ENCODE measurements at regions not wholly inside any gene's neighbourhood (a gene's known extent, or its start where the extent isn't known, plus 50 kb on each side); places are given as distances from the start of the nearest gene placed in this dataset.

DNA sequence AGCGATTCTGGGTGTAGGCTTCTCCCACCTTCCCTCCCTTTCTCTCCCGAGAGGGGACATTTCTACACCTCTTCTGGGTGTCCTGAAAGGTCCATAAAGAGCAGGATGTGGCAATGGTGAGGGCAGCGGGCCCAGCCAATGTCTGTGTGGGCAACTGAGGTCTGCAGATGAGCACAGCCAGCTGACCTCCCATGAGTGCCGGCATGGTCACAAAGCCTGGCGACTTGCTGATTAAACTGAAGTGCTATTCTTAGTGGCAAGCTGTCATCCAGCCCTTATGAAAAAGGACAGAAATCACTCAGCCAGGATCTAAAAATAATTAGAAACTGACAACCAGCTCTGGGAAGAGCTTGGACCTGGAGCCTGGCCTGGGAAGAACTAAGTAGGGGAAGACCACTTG is 124.3 kb upstream of the RGMA start:
- no peak overlapping the region for H3K4me3 ChIP-seq (ENCODE audit: low read depth, low read length)
- no peak for DNase-seq (ENCODE audit: low read depth)
- TF ChIP-seq, protein P1, sequence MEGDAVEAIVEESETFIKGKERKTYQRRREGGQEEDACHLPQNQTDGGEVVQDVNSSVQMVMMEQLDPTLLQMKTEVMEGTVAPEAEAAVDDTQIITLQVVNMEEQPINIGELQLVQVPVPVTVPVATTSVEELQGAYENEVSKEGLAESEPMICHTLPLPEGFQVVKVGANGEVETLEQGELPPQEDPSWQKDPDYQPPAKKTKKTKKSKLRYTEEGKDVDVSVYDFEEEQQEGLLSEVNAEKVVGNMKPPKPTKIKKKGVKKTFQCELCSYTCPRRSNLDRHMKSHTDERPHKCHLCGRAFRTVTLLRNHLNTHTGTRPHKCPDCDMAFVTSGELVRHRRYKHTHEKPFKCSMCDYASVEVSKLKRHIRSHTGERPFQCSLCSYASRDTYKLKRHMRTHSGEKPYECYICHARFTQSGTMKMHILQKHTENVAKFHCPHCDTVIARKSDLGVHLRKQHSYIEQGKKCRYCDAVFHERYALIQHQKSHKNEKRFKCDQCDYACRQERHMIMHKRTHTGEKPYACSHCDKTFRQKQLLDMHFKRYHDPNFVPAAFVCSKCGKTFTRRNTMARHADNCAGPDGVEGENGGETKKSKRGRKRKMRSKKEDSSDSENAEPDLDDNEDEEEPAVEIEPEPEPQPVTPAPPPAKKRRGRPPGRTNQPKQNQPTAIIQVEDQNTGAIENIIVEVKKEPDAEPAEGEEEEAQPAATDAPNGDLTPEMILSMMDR (conservative IDR thresholded peaks at IDR 0.05; ENCODE audit: low read depth, low read length), result no peak

DNA sequence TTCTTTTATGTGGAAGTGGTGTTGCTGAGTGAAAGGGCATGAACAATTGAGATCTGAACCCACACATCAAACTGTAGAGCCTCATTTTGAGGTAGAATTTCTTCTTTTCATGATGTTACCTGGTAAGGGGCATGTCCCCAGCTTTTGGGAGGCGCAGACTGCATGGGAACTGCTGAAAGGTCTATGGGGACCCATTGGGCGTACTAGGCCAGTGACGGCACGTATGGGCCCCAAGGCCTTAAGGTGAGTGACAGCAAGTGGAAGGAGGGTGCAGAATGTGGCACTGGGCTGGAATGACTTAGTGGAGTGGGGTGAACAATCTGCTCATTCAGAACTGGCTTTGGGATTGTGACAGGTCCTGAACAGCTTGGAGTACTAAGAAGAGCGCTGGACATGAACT is 123.6 kb upstream of the RGMA start:
- H3K4me3 ChIP-seq (ENCODE audit: low read depth, low read length), result no peak overlapping the region
- no peak for DNase-seq (ENCODE audit: low read depth)
- TF ChIP-seq, protein P1 (conservative IDR thresholded peaks at IDR 0.05; ENCODE audit: low read depth, low read length), result no peak

DNA sequence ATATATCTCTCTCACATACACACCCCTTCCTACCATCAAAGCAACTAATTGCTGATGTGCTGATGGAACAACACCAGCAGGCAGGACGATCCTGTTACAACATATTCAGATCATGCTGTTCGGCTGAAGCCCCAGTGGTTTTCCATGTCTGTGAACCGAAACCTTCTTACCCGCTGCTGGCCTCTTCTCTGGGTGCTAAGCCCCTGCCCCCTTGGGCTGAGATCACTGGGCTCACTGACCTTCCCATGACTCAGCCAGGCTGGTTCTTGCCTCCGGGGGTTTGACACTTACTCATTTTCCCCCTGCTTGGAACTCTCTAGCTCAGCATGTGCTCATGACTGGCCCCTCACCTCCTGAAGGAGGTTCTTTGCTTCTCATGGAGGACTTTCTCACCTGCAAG is 122.0 kb upstream of the RGMA start:
- TF ChIP-seq, protein P1 (conservative IDR thresholded peaks at IDR 0.05; ENCODE audit: low read depth, low read length), result no peak
- DNase-seq (ENCODE audit: low read depth), result no peak
- H3K4me3 ChIP-seq (ENCODE audit: low read depth, low read length), result no peak overlapping the region

DNA sequence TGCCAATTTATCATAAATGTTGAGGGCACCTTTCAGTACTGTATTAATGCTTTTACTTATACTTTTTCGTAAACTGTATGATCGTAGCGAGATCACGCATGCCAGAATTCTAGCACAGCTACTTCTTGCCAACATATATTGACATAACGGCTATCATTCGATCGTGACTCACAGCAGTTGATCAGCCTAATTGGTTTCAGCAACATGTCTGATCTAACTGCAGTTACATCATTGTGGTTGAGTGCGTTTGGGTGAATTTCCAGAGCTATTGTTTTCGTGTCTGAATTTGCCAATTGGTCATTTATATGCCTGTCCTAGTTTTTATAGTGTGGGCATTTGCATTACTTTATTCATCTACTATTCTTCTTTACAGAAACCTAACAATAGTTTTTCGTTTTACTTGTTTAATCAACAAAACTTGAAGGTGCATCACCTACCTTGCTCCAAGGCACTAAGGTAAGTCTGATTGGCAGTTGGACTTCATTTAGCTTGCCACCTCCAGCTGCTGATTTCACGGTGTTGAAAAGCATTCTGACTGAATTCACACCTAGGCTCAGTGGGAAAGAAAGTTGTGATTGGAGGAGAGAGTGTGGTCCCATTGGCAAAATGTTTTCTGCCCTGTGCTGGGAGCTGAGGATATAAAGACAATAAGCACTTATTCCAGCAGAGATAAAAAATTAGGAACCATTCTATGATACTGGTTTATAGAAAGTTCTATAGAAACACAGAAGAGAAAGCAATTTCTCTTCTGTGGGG is 120.9 kb upstream of the RGMA start:
- TF ChIP-seq, protein P1 (conservative IDR thresholded peaks at IDR 0.05; ENCODE audit: low read depth, low read length), result no peak
- no peak for DNase-seq (ENCODE audit: low read depth)
- H3K4me3 ChIP-seq (ENCODE audit: low read depth, low read length), result no peak overlapping the region

DNA sequence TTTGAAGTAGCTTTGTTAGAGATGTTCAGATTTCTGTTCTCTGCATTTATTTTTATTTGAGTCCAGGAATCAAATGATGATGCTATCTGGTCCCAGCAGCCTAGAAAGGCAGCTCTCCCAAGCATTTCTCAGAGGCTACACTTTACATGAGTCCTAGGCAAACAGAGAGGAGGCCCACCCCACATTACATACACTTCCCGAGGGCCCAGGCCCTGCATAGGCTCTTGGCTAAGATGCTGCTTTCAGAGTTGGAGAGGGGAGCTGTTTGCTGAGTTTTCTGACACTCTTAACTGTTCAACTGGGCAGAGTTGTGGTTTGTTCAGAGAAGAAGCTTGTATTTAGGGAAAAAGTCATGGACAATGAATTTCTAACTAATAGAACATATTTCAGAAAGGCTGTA is 117.9 kb upstream of the RGMA start:
- TF ChIP-seq, protein P1 (conservative IDR thresholded peaks at IDR 0.05; ENCODE audit: low read depth, low read length), result no peak
- DNase-seq (ENCODE audit: low read depth), result no peak
- H3K4me3 ChIP-seq (ENCODE audit: low read depth, low read length), result no peak overlapping the region

DNA sequence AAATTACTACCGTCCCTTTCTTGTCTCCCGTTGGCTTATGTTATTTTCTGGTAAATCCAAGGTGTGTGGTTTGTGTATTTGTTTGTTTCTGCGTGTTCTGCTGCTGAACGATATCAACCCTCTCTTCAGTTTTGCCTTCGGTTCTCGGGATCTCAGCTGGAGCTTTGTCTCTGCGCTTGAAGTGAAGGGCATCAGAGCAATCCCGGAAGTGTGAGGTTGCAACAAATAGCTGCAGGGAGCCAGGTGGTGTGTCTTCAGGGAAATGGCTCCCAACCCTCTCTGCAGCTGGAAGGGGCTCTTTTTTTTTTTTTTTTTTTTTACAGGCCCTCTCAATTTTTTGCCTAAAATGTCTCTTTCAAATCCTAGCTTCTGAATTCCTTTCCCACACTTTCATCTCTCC is 116.4 kb upstream of the RGMA start:
- TF ChIP-seq, protein P1 (conservative IDR thresholded peaks at IDR 0.05; ENCODE audit: low read depth, low read length), result no peak
- H3K4me3 ChIP-seq (ENCODE audit: low read depth, low read length), result no peak overlapping the region
- DNase-seq (ENCODE audit: low read depth), result no peak

DNA sequence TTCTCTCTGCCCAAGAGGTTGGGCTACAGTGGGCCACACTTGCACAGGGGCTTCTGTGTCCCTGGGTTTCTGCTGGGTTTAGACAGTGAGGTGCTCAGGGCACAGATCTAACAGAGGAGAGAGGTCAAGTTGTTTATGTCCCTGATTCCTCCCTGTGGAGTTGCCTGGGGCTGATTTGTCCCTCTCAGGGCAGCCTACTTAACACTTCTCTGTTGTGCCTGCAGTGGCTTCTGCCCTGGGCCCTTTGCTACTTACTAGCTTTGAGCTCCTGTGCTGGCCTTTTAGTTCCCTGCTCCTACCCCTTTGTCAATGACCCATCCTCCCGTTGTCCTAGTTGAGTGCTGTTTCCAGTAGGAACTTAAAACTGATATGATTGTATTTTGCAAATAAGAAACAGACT is 114.0 kb upstream of the RGMA start:
- no peak overlapping the region for H3K4me3 ChIP-seq (ENCODE audit: low read depth, low read length)
- TF ChIP-seq, protein P1 (conservative IDR thresholded peaks at IDR 0.05; ENCODE audit: low read depth, low read length), result no peak
- DNase-seq (ENCODE audit: low read depth), result no peak

All from choroid plexus epithelial cell (primary cell).